SK-N-MC (cell line): ENCODE measurements at regions not wholly inside any gene's neighbourhood (a gene's known extent, or its start where the extent isn't known, plus 50 kb on each side); places are given as distances from the start of the nearest gene placed in this dataset.

Experiments used
- DNase-seq: peaks from one replicate; pipeline ENCODE4 v3.0.0-alpha.2; 2011; ENCODE audit warnings: low read depth, low spot score
- H3K27ac ChIP-seq: fragments of 200-600 bp; sonication (generic); 2 replicates; pipeline ENCODE4 v1.5.1; 2016; ENCODE audit warnings: mixed run types
- H3K36me3 ChIP-seq: fragments of 200-600 bp; sonication (generic); 2 replicates; pipeline ENCODE4 v1.6.1; 2017; ENCODE audit warnings: antibody characterized with exemption, low read length, mixed read lengths; ENCODE audit not compliant: insufficient read depth
- H3K4me3 ChIP-seq: fragments of 200-600 bp; sonication (generic); 2 replicates; pipeline ENCODE4 v1.5.1; 2016
- H3K9ac ChIP-seq: fragments of 200-600 bp; sonication (generic); 2 replicates; pipeline ENCODE4 v1.8.0; 2017; ENCODE audit warnings: mixed run types, mixed read lengths; ENCODE audit not compliant: insufficient read length
- H3K9me3 ChIP-seq: fragments of 200-600 bp; sonication (generic); 2 replicates; pipeline ENCODE4 v1.6.1; 2017; ENCODE audit warnings: low read depth, mild to moderate bottlenecking, antibody characterized with exemption, low read length, moderate library complexity, mixed read lengths
- EZH2 ChIP-seq: fragments of 200-600 bp; sonication (generic); IDR thresholded peaks from one replicate; pipeline ENCODE4 v1.6.1; 2017; ENCODE audit warnings: antibody characterized with exemption
- FOXP2 ChIP-seq: optimal IDR thresholded peaks from 2 replicates; pipeline ENCODE3; 2011; ENCODE audit warnings: mild to moderate bottlenecking, moderate library complexity; ENCODE audit not compliant: insufficient read depth; ENCODE audit errors: extremely low read length, control extremely low read depth
- POLR2AphosphoS5 ChIP-seq: IDR thresholded peaks from 2 replicates; pipeline ENCODE4 v1.6.1; 2012; ENCODE audit warnings: mild to moderate bottlenecking, low read depth, low read length, borderline replicate concordance

- no peak overlapping the region for H3K4me3 ChIP-seq
- H3K27ac ChIP-seq: no peak overlapping the region
- H3K36me3 ChIP-seq: no peaks in the 10 kb centered on the region
- DNase-seq: no peak
- TF ChIP-seq POLR2AphosphoS5: no peak
- TF ChIP-seq EZH2: no peak
- no peak for TF ChIP-seq FOXP2
- no peaks in the 10 kb centered on the region for H3K9me3 ChIP-seq
- no peak overlapping the region for H3K9ac ChIP-seq
These were observed 498.4 kb upstream of the ALCAM start for GRCh38 chr3:104868291-104868690.

GRCh38 chr3:104870276-104870675, 496.4 kb upstream of the ALCAM start:
- Histone ChIP-seq H3K27ac (no peak overlapping the region), H3K9ac (no peak overlapping the region), H3K36me3 (no peaks in the 10 kb centered on the region), H3K9me3 (no peaks in the 10 kb centered on the region), H3K4me3 (no peak overlapping the region)
- no peak for TF ChIP-seq POLR2AphosphoS5
- TF ChIP-seq EZH2: no peak
- no peak for TF ChIP-seq FOXP2
- DNase-seq: no peak

DNA sequence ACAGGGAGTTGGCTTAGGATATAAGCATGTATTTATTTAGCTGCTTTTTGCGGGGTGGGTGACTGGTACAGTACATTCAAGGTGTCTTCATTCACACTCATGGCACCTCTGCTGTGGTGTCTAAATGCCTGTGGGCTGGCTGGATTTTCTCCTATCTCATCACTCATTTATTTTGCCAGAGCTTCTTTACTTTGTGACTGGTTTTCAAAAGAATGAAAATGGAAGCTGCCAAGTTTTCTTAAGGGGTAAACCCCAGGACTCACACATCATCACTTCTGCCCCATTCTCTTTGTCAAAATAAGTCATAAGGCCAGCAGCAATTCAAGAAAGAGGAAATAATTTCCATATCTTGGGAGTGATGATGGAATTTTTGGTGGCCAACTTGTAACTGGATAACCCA, 493.4 kb upstream of the ALCAM start:
- H3K27ac ChIP-seq: no peak overlapping the region
- H3K4me3 ChIP-seq: no peak overlapping the region
- H3K9ac ChIP-seq: no peak overlapping the region
- no peaks in the 10 kb centered on the region for H3K36me3 ChIP-seq
- DNase-seq: no peak
- no peak for TF ChIP-seq EZH2
- TF ChIP-seq POLR2AphosphoS5: no peak
- H3K9me3 ChIP-seq: no peaks in the 10 kb centered on the region

DNA sequence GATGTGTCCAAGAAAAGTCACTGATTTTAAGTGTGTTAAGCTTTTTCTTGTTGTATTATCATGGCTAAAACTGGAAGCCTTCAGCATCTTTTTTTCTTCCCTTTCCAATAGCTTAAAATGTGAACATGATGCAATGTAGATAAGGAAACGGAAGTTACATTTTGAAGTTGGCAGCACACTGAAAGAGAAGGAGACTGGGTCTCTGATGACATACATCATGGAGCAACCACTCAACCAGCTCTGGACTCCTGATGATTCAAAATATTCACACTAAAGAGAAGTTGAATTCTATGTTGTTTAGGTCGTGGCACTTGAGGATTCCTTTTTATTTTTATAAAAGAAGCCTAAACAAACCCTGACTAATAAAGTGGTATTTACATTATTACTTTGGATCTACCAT, 488.3 kb upstream of the ALCAM start:
- Histone ChIP-seq H3K9ac (no peak overlapping the region), H3K9me3 (no peaks in the 10 kb centered on the region), H3K36me3 (no peaks in the 10 kb centered on the region), H3K4me3 (no peak overlapping the region), H3K27ac (no peak overlapping the region)
- DNase-seq: no peak
- TF ChIP-seq EZH2 (no peak), POLR2AphosphoS5 (no peak), FOXP2 (no peak)

DNA sequence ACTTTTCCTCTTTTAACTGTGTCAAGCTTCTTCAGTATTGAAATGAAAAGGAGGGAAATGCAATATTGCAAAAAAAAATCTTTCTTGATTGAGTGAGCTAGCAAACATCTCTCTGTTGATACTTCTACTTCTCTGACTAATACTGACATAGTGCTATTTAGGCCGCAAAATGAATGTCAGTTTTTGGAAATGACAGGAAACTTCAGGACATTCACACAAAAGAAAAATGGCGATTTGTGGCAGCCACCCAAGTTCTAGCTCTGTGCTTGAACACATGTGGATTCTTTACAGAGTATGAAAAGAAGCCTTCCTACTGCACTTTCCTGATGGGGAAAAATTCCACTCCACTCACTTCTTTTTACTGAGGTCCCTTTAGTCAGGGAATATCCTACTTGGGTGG, 486.8 kb upstream of the ALCAM start:
- TF ChIP-seq POLR2AphosphoS5 (no peak), EZH2 (no peak), FOXP2 (no peak)
- no peaks in the 10 kb centered on the region for H3K9me3 ChIP-seq
- no peak overlapping the region for H3K4me3 ChIP-seq
- no peaks in the 10 kb centered on the region for H3K36me3 ChIP-seq
- no peak overlapping the region for H3K9ac ChIP-seq
- no peak for DNase-seq
- no peak overlapping the region for H3K27ac ChIP-seq

DNA sequence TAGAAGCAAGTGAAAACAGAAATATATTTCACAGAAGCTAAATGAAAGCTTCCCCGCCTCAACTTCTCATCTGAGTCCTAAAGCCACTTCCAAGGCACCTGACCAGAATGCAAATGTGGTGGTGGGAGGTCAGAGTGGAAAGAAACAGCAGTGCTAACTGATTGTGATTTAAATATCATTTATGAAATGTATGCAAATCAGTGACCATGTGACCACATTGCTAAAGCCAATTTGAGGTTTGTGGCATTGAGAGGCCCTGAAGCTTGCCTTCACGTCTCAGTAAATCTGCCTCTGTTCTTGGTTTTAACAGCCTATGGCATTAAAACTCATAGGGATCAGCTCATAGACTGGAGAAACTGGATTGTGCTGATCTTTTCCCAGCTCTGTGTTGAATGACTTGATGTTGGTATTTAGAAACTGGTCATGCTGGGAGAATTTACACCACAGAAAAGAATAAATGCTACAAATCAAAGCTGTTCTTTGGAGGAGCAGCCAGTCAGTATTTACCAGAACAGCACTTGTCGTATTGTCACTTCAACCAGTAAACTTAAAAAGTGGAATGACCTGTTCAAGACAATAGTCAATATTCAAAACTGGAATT, 481.4 kb upstream of the ALCAM start:
- Histone ChIP-seq H3K9me3 (no peaks in the 10 kb centered on the region), H3K9ac (no peak overlapping the region), H3K27ac (no peak overlapping the region), H3K36me3 (no peaks in the 10 kb centered on the region), H3K4me3 (no peak overlapping the region)
- TF ChIP-seq EZH2: no peak
- no peak for TF ChIP-seq FOXP2
- no peak for TF ChIP-seq POLR2AphosphoS5
- no peak for DNase-seq

DNA sequence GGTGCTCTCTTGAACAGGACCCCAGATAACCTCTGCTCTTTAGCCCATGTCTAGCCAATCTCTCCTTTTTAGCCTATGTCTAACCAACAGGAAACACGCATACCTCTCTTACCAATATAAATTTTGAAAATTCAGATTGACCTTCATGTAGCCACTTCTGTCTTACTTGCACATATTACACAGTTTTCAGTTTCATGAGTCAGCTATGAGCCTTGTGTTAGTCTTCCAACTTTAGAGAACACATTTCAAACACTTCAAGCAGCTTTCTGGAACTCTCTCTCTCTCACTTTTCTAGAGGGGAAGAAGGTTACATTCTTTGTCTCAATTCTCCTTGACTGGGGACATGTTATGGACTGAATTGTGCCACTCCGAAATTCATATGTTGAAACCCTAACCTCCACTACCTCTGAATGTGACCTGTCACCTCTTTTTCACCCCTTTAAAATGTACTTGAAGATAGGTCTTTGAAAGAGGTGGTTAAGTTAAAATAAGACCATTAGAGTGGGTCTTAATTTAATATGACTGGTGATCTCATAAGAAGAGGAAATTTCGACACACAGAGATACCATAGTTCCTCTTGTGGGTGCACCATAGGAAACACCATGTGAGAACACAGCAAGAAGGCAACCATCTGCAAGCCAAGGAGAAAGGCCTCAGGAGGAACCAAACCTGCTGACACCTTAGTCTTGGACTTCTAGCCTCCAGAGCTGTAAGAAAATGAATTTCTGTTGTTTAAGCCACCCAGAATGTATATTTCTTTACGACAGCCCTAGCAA, 480.3 kb upstream of the ALCAM start:
- no peaks in the 10 kb centered on the region for H3K9me3 ChIP-seq
- TF ChIP-seq FOXP2 (no peak), EZH2 (no peak), POLR2AphosphoS5 (no peak)
- DNase-seq: no peak
- H3K9ac ChIP-seq: no peak overlapping the region
- H3K36me3 ChIP-seq: no peaks in the 10 kb centered on the region
- H3K4me3 ChIP-seq: no peak overlapping the region
- no peak overlapping the region for H3K27ac ChIP-seq

GRCh38 chr3:104887069-104887468, 479.6 kb upstream of the ALCAM start:
- TF ChIP-seq FOXP2 (no peak), POLR2AphosphoS5 (no peak), EZH2 (no peak)
- H3K4me3 ChIP-seq: no peak overlapping the region
- H3K9ac ChIP-seq: no peak overlapping the region
- no peaks in the 10 kb centered on the region for H3K9me3 ChIP-seq
- no peak overlapping the region for H3K27ac ChIP-seq
- H3K36me3 ChIP-seq: no peaks in the 10 kb centered on the region
- DNase-seq: no peak

GRCh38 chr3:104887619-104888018, 479.1 kb upstream of the ALCAM start:
- H3K27ac ChIP-seq: no peak overlapping the region
- TF ChIP-seq POLR2AphosphoS5 (no peak), FOXP2 (no peak), EZH2 (no peak)
- H3K36me3 ChIP-seq: no peaks in the 10 kb centered on the region
- H3K9me3 ChIP-seq: no peaks in the 10 kb centered on the region
- no peak overlapping the region for H3K9ac ChIP-seq
- DNase-seq: no peak
- no peak overlapping the region for H3K4me3 ChIP-seq
